IMR-90 (cell line): ENCODE measurements at regions not wholly inside any gene's neighbourhood (a gene's known extent, or its start where the extent isn't known, plus 50 kb on each side); places are given as distances from the start of the nearest gene placed in this dataset.

Experiments
- ATAC-seq: fragments of 200-7000 bp; cut with Tn5 transposase; 2 replicates; pipeline ENCODE4 v1.9.1; 2020; ENCODE audit warnings: low read depth, mild to moderate bottlenecking, moderate library complexity
- BruUV-seq: library from RNA; stranded (reverse); fragments of 400-500 nt; replicated peaks from 2 replicates; lab custom pipeline; 2021; lab: Mats Ljungman, UMichigan
- CTCF ChIA-PET: fragments of 300-600 bp; formaldehyde crosslinking; extraction: SDS; loops from one replicate; lab custom pipeline; 2021; ENCODE audit warnings: antibody characterized with exemption; lab: Yijun Ruan, JAX
- POLR2A ChIA-PET: fragments of 300-600 bp; sonication (Branson Sonifier 250); formaldehyde crosslinking; loops from one replicate; lab custom pipeline; 2022; ENCODE audit warnings: antibody characterized with exemption; ENCODE audit not compliant: unreplicated experiment; lab: Charles Lee
- DNase-seq: peaks from one replicate; pipeline ENCODE4 v3.0.0; 2013
- H2AFZ ChIP-seq: replicated peaks from 2 replicates; pipeline ENCODE3; 2013; ENCODE audit warnings: low read length, mild to moderate bottlenecking; ENCODE audit not compliant: poor library complexity
- H2AK5ac ChIP-seq: 2 replicates; pipeline ENCODE4 v1.6.1; 2013; ENCODE audit warnings: low read depth, low read length, inconsistent platforms
- H2AK9ac ChIP-seq: replicated peaks from 2 replicates; pipeline ENCODE3; 2013; ENCODE audit warnings: mild to moderate bottlenecking, low read depth, low read length, moderate library complexity; ENCODE audit not compliant: poor library complexity
- H2BK120ac ChIP-seq: 2 replicates; pipeline ENCODE4 v1.6.1; 2013; ENCODE audit warnings: low read depth, low read length, inconsistent platforms
- H2BK15ac ChIP-seq: 3 replicates; pipeline ENCODE4 v1.6.1; 2013; ENCODE audit warnings: low read depth, low read length, inconsistent platforms
- H2BK20ac ChIP-seq: 2 replicates; pipeline ENCODE4 v1.6.1; 2013; ENCODE audit warnings: low read depth, mild to moderate bottlenecking, inconsistent platforms, low read length, moderate library complexity
- H2BK5ac ChIP-seq: 2 replicates; pipeline ENCODE4 v1.6.1; 2013; ENCODE audit warnings: mild to moderate bottlenecking, low read depth, low read length, inconsistent platforms; ENCODE audit not compliant: poor library complexity, severe bottlenecking
- H3K14ac ChIP-seq: replicated peaks from 2 replicates; pipeline ENCODE4 v1.6.1; 2013; ENCODE audit warnings: low read depth, low read length, inconsistent platforms
- H3K18ac ChIP-seq: 2 replicates; pipeline ENCODE4 v1.6.1; 2013; ENCODE audit warnings: low read depth, low read length, control low read depth
- H3K23ac ChIP-seq: 2 replicates; pipeline ENCODE4 v1.6.1; 2013; ENCODE audit warnings: low read depth, low read length, inconsistent platforms
- H3K27ac ChIP-seq: 2 replicates; pipeline ENCODE4 v1.5.1; 2013; ENCODE audit warnings: mild to moderate bottlenecking, control low read depth, low read length; ENCODE audit not compliant: insufficient read depth
- H3K27me3 ChIP-seq: 2 replicates; pipeline ENCODE4 v1.6.1; 2013; ENCODE audit warnings: low read length; ENCODE audit not compliant: control insufficient read depth, insufficient read depth
- H3K36me3 ChIP-seq: 2 replicates; pipeline ENCODE4 v1.6.1; 2013; ENCODE audit warnings: low read length, mixed read lengths; ENCODE audit not compliant: control insufficient read depth, insufficient read depth
- H3K4ac ChIP-seq: 2 replicates; pipeline ENCODE4 v1.6.1; 2013; ENCODE audit warnings: low read depth, low read length, inconsistent platforms
- H3K4me1 ChIP-seq: 2 replicates; pipeline ENCODE4 v1.6.1; 2013; ENCODE audit warnings: low read length, mixed read lengths; ENCODE audit not compliant: control insufficient read depth, insufficient read depth
- H3K4me2 ChIP-seq: 2 replicates; pipeline ENCODE4 v1.6.1; 2013; ENCODE audit warnings: low read depth, mild to moderate bottlenecking, control low read depth, low read length, moderate library complexity
- H3K4me3 ChIP-seq: 2 replicates; pipeline ENCODE4 v1.5.1; 2013; ENCODE audit warnings: low read depth, mild to moderate bottlenecking, control low read depth, low read length, moderate library complexity; ENCODE audit not compliant: insufficient read depth
- H3K56ac ChIP-seq: 2 replicates; pipeline ENCODE4 v1.6.1; 2013; ENCODE audit warnings: low read length, inconsistent platforms; ENCODE audit not compliant: insufficient read depth; ENCODE audit errors: extremely low read depth
- H3K79me1 ChIP-seq, 2 experiments: 2 replicates each; pipeline ENCODE4 v1.6.1; 2013; ENCODE audit warnings: low read length in 2 of 2, inconsistent platforms in 1 of 2, low read depth in 1 of 2
- H3K9ac ChIP-seq: 2 replicates; pipeline ENCODE4 v1.6.1; 2013; ENCODE audit warnings: low read depth, low read length, control low read depth
- H3K9me1 ChIP-seq: 2 replicates; pipeline ENCODE4 v1.6.1; 2013; ENCODE audit warnings: low read length, inconsistent platforms; ENCODE audit not compliant: insufficient read depth
- H3K9me3 ChIP-seq: 2 replicates; pipeline ENCODE4 v1.6.1; 2013; ENCODE audit warnings: low read length; ENCODE audit not compliant: control insufficient read depth, insufficient read depth
- H4K20me1 ChIP-seq: 2 replicates; pipeline ENCODE4 v1.6.1; 2013; ENCODE audit warnings: low read length, inconsistent platforms; ENCODE audit not compliant: insufficient read depth
- H4K5ac ChIP-seq: 2 replicates; pipeline ENCODE4 v1.6.1; 2013; ENCODE audit warnings: mild to moderate bottlenecking, low read depth, low read length, control low read depth
- H4K8ac ChIP-seq, 2 experiments: 2 replicates each; pipeline ENCODE4 v1.6.1; 2013; ENCODE audit warnings: low read depth in 2 of 2, low read length in 2 of 2, control low read depth in 1 of 2, inconsistent platforms in 1 of 2
- H4K91ac ChIP-seq: 2 replicates; pipeline ENCODE4 v1.6.1; 2013; ENCODE audit warnings: low read depth, low read length, inconsistent platforms; ENCODE audit not compliant: insufficient read depth
- BHLHE40 ChIP-seq: fragments of 150-350 bp; IDR thresholded peaks from 2 replicates; pipeline ENCODE4 v1.6.1; 2016; ENCODE audit warnings: mild to moderate bottlenecking, low read depth, low read length
- CEBPB ChIP-seq: IDR thresholded peaks from 2 replicates; pipeline ENCODE4 v1.6.1; 2012; ENCODE audit warnings: low read depth, low read length, improper control_type of control experiment
- CTCF ChIP-seq: conservative IDR thresholded peaks from 2 replicates; pipeline ENCODE4 v1.5.1; 2012; ENCODE audit warnings: mild to moderate bottlenecking, low read depth, low read length, improper control_type of control experiment
- ELK1 ChIP-seq: fragments of 150-350 bp; IDR thresholded peaks from 2 replicates; pipeline ENCODE4 v1.6.1; 2016; ENCODE audit warnings: low read depth, mild to moderate bottlenecking, low read length, moderate library complexity, borderline replicate concordance
- FOS ChIP-seq: fragments of 150-350 bp; IDR thresholded peaks from 2 replicates; pipeline ENCODE4 v1.6.1; 2016; ENCODE audit warnings: low read depth, low read length
- MAFK ChIP-seq: IDR thresholded peaks from 2 replicates; pipeline ENCODE4 v1.6.1; 2012; ENCODE audit warnings: low read depth, low read length, improper control_type of control experiment
- MXI1 ChIP-seq: IDR thresholded peaks from 2 replicates; pipeline ENCODE4 v1.6.1; 2012; ENCODE audit warnings: low read depth, mild to moderate bottlenecking, low read length, moderate library complexity, borderline replicate concordance
- NFE2L2 ChIP-seq: fragments of 150-350 bp; IDR thresholded peaks from 2 replicates; pipeline ENCODE4 v1.6.1; 2016; ENCODE audit warnings: low read depth, mild to moderate bottlenecking, low read length
- POLR2A ChIP-seq: IDR thresholded peaks from 2 replicates; pipeline ENCODE4 v1.6.1; 2012; ENCODE audit warnings: mild to moderate bottlenecking, low read depth, low read length
- RCOR1 ChIP-seq: IDR thresholded peaks from 2 replicates; pipeline ENCODE4 v1.6.1; 2012; ENCODE audit warnings: mild to moderate bottlenecking, low read length, improper control_type of control experiment; ENCODE audit not compliant: insufficient replicate concordance
- SMC3 ChIP-seq: fragments of 150-350 bp; IDR thresholded peaks from 2 replicates; pipeline ENCODE4 v1.6.1; 2016; ENCODE audit warnings: low read depth, mild to moderate bottlenecking, antibody characterized with exemption, low read length, moderate library complexity
- USF2 ChIP-seq: fragments of 150-350 bp; IDR thresholded peaks from 2 replicates; pipeline ENCODE4 v1.6.1; 2017; ENCODE audit warnings: mild to moderate bottlenecking, antibody characterized with exemption, low read length, low read depth
- WGBS, 2 experiments: methylation state at CpG; one replicate each; pipeline versions ENCODE4 v1.1.5 to v1.1.7; 2013; ENCODE audit warnings: missing lambda C conversion rate in 2 of 2; ENCODE audit not compliant: insufficient read length in 1 of 2; ENCODE audit errors: extremely low coverage in 2 of 2; 5-methylcytosine and 5-hydroxymethylcytosine counted together
- dilution Hi-C: fragments of 300-500 bp; cut with HindIII; formaldehyde crosslinking; loops from one replicate; pipeline ENCODE4 v1.14.3; 2018; ENCODE audit warnings: low sequenced_read_pairs; ENCODE audit not compliant: unreplicated experiment
- in situ Hi-C: fragments of 300-500 bp; cut with MboI; formaldehyde crosslinking; loops from 3 replicates; pipeline ENCODE4 v1.14.3; 2019; ENCODE audit warnings: low sequenced_read_pairs, inconsistent platforms, mixed read lengths
- intact Hi-C: fragments of 100-400 bp; cut with micrococcal nuclease; formaldehyde crosslinking; loops from 2 replicates; pipeline ENCODE4 v1.10.0; 2022

- ChIA-PET CTCF (no interaction called here), POLR2A (no interaction called here)
- no peak overlapping the region for H3K4ac ChIP-seq
- ATAC-seq (no peak), DNase-seq (no peak)
- H4K8ac ChIP-seq, result no peak overlapping the region
- H3K4me3 ChIP-seq, result no peak overlapping the region
- WGBS, 2 experiments, result no CpG with 5 or more reads among the region's 4 CpGs
- in situ Hi-C loops (loop anchor here (25.0 kb wide), 1 partner anchor 1241 kb away; no protein-coding TSS in a partner anchor), intact Hi-C loops (no loop called here), dilution Hi-C loops (no loop called here)
- H3K27ac ChIP-seq, result no peak overlapping the region
- no peak overlapping the region for H2AK9ac ChIP-seq
- H3K56ac ChIP-seq, result no peak overlapping the region
- no peak overlapping the region for H2BK15ac ChIP-seq
- no peaks in the 10 kb centered on the region for H3K36me3 ChIP-seq
- no peak overlapping the region for H3K23ac ChIP-seq
- peaks cover 13% of the 10 kb centered on the region for H3K4me1 ChIP-seq
- H2BK120ac ChIP-seq, result no peak overlapping the region
- no peak overlapping the region for H3K9ac ChIP-seq
- no peak overlapping the region for H3K4me2 ChIP-seq
- no peak overlapping the region for H3K14ac ChIP-seq
- BruUV-seq, result no TSS peak
- H3K9me3 ChIP-seq, result no peaks in the 10 kb centered on the region
- no peak overlapping the region for H3K18ac ChIP-seq
- no peak overlapping the region for H2AK5ac ChIP-seq
- peaks cover 13% of the 10 kb centered on the region for H3K9me1 ChIP-seq
- no peaks in the 10 kb centered on the region for H4K20me1 ChIP-seq
- H4K5ac ChIP-seq, result no peak overlapping the region
- no peak overlapping the region for H2BK5ac ChIP-seq
- H2BK20ac ChIP-seq, result no peak overlapping the region
- TF ChIP-seq MXI1 (no peak), SMC3 (no peak), RCOR1 (no peak), BHLHE40 (no peak), MAFK (no peak), USF2 (no peak), FOS (no peak), NFE2L2 (no peak), CEBPB (no peak), POLR2A (no peak), CTCF (no peak), ELK1 (no peak)
- no peak overlapping the region for H4K91ac ChIP-seq
- H3K79me1 ChIP-seq, result no peaks in the 10 kb centered on the region
- no peak overlapping the region for H2AFZ ChIP-seq
- H3K27me3 ChIP-seq, result peaks cover 31% of the 10 kb centered on the region
Observed at GRCh38 chr6:44671333-44671732, 283.8 kb downstream of the CDC5L start.
